PC-9 (cell line): ENCODE measurements at regions not wholly inside any gene's neighbourhood (a gene's known extent, or its start where the extent isn't known, plus 50 kb on each side); places are given as distances from the start of the nearest gene placed in this dataset.

Experiments used
- EZH2 ChIP-seq: fragments of 200-600 bp; sonication (generic); IDR thresholded peaks from 2 replicates; pipeline ENCODE4 v1.8.0; 2017; ENCODE audit warnings: antibody characterized with exemption, low read depth
- TF ChIP-seq, protein P1 (sequence below): fragments of 200-600 bp; sonication (generic); conservative IDR thresholded peaks from 2 replicates; pipeline ENCODE4 v1.6.1; 2017; ENCODE audit warnings: mixed run types, antibody characterized with exemption, mild to moderate bottlenecking, moderate library complexity

DNA sequence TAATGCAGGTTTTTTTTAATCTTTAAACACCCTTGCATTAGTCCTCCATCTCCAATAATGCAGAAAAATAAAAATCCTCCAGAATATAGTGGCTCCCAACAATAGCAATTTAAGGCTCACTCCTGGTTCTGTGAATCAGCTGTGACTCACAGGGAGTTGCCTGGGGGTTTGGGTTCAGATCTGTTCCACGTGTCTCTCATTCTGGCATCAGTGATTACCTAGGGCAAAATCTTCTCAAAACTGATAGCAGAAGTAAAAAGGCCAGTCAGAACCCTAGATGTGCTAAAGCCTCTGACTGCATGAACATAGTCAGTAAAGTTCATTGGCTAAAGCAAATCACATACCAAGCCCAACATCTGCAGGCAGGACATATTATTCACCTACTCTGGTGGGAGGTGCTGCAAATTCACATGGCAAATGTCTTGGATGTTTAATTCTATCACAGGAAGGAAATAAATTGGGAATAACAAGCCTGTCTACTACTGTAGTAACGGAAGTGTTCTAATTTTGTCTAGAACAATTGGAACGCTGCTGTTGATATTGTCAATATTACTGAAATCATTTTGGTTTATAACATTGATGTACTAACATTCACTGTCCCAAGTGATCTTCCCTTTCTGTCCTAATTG, 364.1 kb upstream of the CNTN4 start:
- TF ChIP-seq, protein P1, sequence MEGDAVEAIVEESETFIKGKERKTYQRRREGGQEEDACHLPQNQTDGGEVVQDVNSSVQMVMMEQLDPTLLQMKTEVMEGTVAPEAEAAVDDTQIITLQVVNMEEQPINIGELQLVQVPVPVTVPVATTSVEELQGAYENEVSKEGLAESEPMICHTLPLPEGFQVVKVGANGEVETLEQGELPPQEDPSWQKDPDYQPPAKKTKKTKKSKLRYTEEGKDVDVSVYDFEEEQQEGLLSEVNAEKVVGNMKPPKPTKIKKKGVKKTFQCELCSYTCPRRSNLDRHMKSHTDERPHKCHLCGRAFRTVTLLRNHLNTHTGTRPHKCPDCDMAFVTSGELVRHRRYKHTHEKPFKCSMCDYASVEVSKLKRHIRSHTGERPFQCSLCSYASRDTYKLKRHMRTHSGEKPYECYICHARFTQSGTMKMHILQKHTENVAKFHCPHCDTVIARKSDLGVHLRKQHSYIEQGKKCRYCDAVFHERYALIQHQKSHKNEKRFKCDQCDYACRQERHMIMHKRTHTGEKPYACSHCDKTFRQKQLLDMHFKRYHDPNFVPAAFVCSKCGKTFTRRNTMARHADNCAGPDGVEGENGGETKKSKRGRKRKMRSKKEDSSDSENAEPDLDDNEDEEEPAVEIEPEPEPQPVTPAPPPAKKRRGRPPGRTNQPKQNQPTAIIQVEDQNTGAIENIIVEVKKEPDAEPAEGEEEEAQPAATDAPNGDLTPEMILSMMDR, result no peak
- TF ChIP-seq EZH2, result no peak
